ENCODE measurements at regions not wholly inside any gene's neighbourhood (a gene's known extent, or its start where the extent isn't known, plus 50 kb on each side); places are given as distances from the start of the nearest gene placed in this dataset.

- H2AFZ ChIP-seq (replicated peaks; ENCODE audit: low read length, poor library complexity) = no peak overlapping the region
- no peak overlapping the region for H3K56ac ChIP-seq (ENCODE audit: extremely low read depth, insufficient read depth, low read length)
- no peak overlapping the region for H3K4ac ChIP-seq (ENCODE audit: low read depth, low read length)
- H3K23ac ChIP-seq (ENCODE audit: low read depth, low read length) = no peak overlapping the region
- no peak overlapping the region for H3K4me2 ChIP-seq (ENCODE audit: low read depth, low read length)
- H3K4me3 ChIP-seq (ENCODE audit: insufficient read depth, low read depth, low read length) = no peak overlapping the region
- H2BK120ac ChIP-seq (ENCODE audit: low read depth, low read length) = no peak overlapping the region
- no CpG with 5 or more reads among the region's 2 CpGs for WGBS, 2 experiments (ENCODE audit: extremely low coverage in 2 of 2, insufficient read length in 1 of 2)
- dilution Hi-C loops (cut with HindIII; ENCODE audit: low sequenced_read_pairs, unreplicated experiment) = no loop called here
- no peaks in the 10 kb centered on the region for H3K36me3 ChIP-seq (ENCODE audit: control insufficient read depth, insufficient read depth, low read length)
- no peak for TF ChIP-seq POLR2A (IDR thresholded peaks at IDR 0.05; ENCODE audit: low read depth, low read length)
- TF ChIP-seq, protein P1, sequence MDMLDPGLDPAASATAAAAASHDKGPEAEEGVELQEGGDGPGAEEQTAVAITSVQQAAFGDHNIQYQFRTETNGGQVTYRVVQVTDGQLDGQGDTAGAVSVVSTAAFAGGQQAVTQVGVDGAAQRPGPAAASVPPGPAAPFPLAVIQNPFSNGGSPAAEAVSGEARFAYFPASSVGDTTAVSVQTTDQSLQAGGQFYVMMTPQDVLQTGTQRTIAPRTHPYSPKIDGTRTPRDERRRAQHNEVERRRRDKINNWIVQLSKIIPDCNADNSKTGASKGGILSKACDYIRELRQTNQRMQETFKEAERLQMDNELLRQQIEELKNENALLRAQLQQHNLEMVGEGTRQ (IDR thresholded peaks at IDR 0.05; ENCODE audit: low read depth, low read length) = no peak
- TF ChIP-seq BHLHE40 (IDR thresholded peaks at IDR 0.05; ENCODE audit: low read depth, low read length) = no peak
- no peak for TF ChIP-seq MAZ (IDR thresholded peaks at IDR 0.05; ENCODE audit: borderline replicate concordance, low read depth, low read length)
- TF ChIP-seq FOS (IDR thresholded peaks at IDR 0.05; ENCODE audit: low read depth, low read length) = no peak
- no peak for TF ChIP-seq CEBPB (IDR thresholded peaks at IDR 0.05; ENCODE audit: low read depth, low read length)
- TF ChIP-seq MXI1 (IDR thresholded peaks at IDR 0.05; ENCODE audit: borderline replicate concordance, low read depth, low read length) = no peak
- no peak overlapping the region for H2AK5ac ChIP-seq (ENCODE audit: low read depth, low read length)
- intact Hi-C loops (cut with micrococcal nuclease) = no loop called here
- DNase-seq (no peak), ATAC-seq (ENCODE audit: low read depth) (no peak)
- H3K18ac ChIP-seq (ENCODE audit: low read depth, low read length) = no peak overlapping the region
- no peak overlapping the region for H4K5ac ChIP-seq (ENCODE audit: low read depth, low read length)
- ChIA-PET CTCF (no interaction called here), POLR2A (ENCODE audit: unreplicated experiment) (no interaction called here)
- no peaks in the 10 kb centered on the region for H3K9me3 ChIP-seq (ENCODE audit: control insufficient read depth, insufficient read depth, low read length)
- no peaks in the 10 kb centered on the region for H4K20me1 ChIP-seq (ENCODE audit: insufficient read depth, low read length)
- H4K91ac ChIP-seq (ENCODE audit: insufficient read depth, low read depth, low read length) = no peak overlapping the region
- H3K14ac ChIP-seq (replicated peaks; ENCODE audit: low read depth, low read length) = no peak overlapping the region
- H3K27ac ChIP-seq (ENCODE audit: insufficient read depth, low read length) = no peak overlapping the region
- no peak overlapping the region for H2AK9ac ChIP-seq (replicated peaks; ENCODE audit: low read depth, low read length, poor library complexity)
- H4K8ac ChIP-seq (ENCODE audit: low read depth in 2 of 2, low read length in 2 of 2) = no peak overlapping the region
- no TSS peak for BruUV-seq (replicated peaks)
- H3K4me1 ChIP-seq (ENCODE audit: control insufficient read depth, insufficient read depth, low read length) = no peaks in the 10 kb centered on the region
- H3K27me3 ChIP-seq (ENCODE audit: control insufficient read depth, insufficient read depth, low read length) = no peaks in the 10 kb centered on the region
- no peak overlapping the region for H2BK15ac ChIP-seq (ENCODE audit: low read depth, low read length)
- no peak overlapping the region for H3K9ac ChIP-seq (ENCODE audit: low read depth, low read length)
- no peak overlapping the region for H2BK5ac ChIP-seq (ENCODE audit: low read depth, low read length, poor library complexity, severe bottlenecking)
- no peaks in the 10 kb centered on the region for H3K79me1 ChIP-seq (ENCODE audit: low read depth in 1 of 2, low read length in 2 of 2)
- no peak overlapping the region for H2BK20ac ChIP-seq (ENCODE audit: low read depth, low read length)
- no peaks in the 10 kb centered on the region for H3K9me1 ChIP-seq (ENCODE audit: insufficient read depth, low read length)
- in situ Hi-C loops (cut with MboI; ENCODE audit: low sequenced_read_pairs) = no loop called here
Observed at GRCh38 chrX:127439676-127440075, 612.5 kb downstream of the ACTRT1 start.

Data from IMR-90 (cell line).